ENCODE measurements at regions not wholly inside any gene's neighbourhood (a gene's known extent, or its start where the extent isn't known, plus 50 kb on each side); places are given as distances from the start of the nearest gene placed in this dataset.
A peak's percentile ranks its signal among the peaks of the same experiment; 100 is the strongest.
"Not testable (repeated sequence)": the region's sequence is repeated elsewhere in the genome, so short reads cannot be mapped to it uniquely, and the experiment has no call there.

DNA sequence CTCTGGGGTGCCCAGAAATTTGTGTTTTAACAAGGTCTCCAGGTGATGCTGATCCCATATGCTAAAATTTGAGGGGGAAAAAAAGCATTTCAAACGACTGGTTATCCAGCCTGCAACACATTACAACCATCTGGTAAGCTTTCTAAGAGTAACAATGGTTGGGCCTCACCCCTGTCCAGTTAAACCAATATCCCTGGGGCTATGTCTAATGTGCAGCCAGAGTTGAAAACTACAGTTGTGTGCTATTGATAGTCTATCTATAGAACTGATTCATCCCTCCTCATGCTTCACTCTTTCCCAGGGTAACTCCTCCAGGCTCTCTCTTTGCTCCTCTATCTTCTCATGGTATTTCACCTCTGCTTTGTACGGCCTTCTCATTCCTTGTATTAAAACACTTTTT lies 458.3 kb downstream of the MMUT start:
- intact Hi-C loops (cut with DNase I) = no loop called here
- DNase-seq = no peak

DNA sequence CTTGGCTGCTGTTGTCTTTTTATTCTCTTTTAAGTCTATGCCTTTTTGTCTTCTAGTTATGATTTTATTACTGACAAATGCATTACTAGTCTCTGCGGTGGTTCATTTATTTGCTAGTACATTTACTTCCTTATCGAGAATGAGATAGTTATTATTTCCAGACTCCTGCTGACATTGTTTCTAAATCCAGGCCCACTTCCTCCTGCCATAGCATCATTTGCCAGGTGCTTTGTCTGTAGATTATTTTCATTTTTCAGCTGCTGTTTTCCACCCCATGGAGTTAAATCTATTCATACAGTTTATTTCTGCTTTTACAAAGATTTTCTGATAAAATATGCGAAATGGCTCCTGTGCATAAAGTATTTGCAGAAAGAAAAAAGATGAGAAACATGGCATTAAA lies 459.7 kb downstream of the MMUT start:
- DNase-seq = no peak
- intact Hi-C loops (cut with DNase I) = no loop called here

DNA sequence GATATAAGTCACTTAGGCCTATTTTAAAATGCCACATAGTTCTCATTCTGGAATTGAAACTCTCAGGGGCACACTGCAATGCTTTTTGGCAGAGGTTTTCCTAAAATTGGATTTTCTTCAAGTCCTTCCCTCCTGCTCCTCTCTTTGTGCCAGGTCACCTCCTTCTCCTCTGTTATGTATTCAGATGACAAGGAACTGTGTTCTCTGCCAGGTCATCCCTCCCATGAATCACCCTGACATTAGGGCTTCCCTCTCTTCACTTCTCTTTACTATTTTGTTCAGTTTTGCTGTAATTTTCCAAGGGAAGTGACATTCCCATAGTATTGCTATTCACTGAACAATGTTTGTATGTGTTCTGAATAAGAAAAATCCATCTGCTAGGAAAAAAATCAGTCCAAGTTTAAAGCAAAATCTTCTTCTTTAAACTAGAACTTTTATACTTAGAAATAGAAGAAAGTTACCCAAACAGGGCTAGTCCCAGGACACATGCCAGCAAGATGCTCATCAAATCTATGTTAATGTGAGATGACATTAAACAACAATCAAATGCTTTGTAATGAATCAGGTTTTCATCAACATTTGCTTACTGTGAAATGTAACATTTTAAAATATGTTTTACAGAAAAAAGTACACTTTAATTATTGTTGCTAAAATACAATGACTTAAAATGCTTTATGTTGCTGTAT lies 461.1 kb downstream of the MMUT start:
- no peak for DNase-seq
- intact Hi-C loops (cut with DNase I) = no loop called here

DNA sequence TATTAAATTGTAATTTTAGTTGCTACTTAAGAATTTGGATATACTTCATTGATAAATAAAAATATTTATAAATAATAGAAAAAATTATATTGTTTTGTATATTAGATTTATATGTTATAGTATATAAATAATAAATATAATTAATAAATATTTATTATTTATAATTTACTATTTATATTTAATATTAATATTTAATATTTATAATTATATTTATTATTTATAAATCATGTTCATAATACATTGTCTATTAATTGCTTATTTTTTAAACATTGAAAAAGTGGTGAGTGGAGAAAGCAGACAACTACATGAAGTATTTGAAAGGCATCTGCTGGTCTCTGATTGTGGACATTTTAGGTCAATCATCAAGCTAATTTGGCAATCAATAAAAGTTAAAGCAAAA lies 464.5 kb downstream of the MMUT start:
- intact Hi-C loops (cut with DNase I) = no loop called here
- no peak for DNase-seq

- intact Hi-C loops (cut with DNase I) = no loop called here
- no peak for DNase-seq
Observed at GRCh38 chr6:48996461-48997119, 466.5 kb downstream of the MMUT start.

DNA sequence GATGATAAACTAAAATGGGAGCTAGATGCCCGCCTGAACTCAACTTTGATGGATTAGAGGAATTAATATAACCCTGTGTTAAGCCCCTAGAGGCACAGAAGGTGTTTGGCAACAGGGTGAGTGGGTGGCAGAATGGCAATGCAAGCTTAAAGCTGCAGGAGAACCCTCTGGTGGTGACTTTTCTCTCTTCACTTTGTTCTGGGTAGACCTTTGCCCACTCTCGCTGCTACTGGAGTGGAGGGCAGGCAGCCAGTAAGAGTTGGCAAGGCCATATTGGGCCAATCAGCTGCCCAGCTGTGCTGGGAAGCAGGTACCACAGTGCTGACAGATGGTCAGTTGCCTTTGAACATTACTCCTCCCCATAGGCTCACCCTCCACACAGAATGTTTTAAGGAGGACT lies 468.2 kb downstream of the MMUT start:
- intact Hi-C loops (cut with DNase I) = no loop called here
- DNase-seq = no peak

DNA sequence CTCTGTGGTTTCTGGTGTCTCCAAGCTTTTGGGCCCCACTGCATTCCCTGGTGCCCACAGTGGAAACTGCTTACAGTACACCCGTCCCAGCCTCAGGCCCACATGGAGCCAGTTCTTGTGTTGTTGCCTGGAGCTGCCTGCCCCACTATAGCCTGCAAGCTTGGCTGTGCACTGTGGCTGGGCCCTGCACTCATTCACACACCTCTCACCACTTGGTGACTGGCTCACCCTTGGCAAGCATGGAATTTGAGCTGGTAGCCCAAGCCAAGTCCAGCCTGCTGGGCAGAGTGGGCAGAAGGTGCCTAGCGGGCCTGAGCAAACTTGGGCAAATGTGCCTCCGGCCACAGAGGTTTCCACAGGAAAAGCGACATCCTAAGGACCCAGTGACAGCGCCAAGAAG lies 472.3 kb downstream of the MMUT start:
- intact Hi-C loops (cut with DNase I) = no loop called here
- DNase-seq = no peak

GRCh38 chr6:48986845-48987244 lies 476.2 kb downstream of the MMUT start:
- intact Hi-C loops (cut with DNase I) = no loop called here
- DNase-seq = no peak

DNA sequence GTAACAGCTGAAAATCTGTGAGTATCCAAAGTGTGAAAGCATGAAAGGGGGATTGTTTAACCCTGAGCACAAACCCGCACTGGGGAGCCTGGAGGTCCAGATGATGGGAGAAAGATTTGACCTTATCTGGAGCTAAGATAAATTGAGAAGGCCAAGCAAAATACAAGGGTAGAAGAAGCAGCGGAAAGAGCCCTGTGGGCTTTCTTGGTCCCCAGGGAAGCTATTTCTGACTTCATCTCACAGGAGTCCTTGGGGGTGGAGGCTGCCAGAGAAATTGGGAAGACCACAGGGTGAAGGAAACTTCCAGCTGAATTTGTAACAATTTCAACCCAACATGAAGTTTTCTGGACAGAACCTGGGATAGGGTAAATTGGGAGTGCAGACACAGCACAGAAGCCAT lies 476.9 kb downstream of the MMUT start:
- intact Hi-C loops (cut with DNase I) = no loop called here
- DNase-seq = no peak

DNA sequence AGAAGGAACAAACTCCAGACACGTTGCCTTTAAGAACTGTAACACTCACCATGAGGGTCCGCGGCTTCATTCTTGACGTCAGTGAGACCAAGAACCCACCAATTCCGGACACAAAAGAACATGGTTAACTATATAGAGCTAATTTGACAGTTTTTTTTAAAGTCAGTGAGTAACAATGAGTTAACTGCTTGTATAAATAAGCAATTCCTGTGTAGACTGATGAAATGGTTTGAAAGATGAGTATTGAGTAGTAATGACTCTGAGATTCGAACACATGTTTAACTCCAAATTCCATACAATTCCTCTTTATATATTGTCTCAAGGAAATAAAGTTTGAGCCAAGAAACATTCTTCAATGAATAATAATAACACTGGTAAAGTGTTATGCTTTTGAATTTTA lies 478.0 kb downstream of the MMUT start:
- DNase-seq = no peak
- intact Hi-C loops (cut with DNase I) = no loop called here

- intact Hi-C loops (cut with DNase I) = not testable (repeated sequence)
- DNase-seq = peak in 3 of 10 donors; percentile 66 to 80 (median 75)
Observed at GRCh38 chr6:48983968-48984367, 479.1 kb downstream of the MMUT start.

- DNase-seq = peak in 3 of 10 donors; percentile 66 to 76 (median 75)
- intact Hi-C loops (cut with DNase I) = no loop called here
Observed at GRCh38 chr6:48983377-48983776, 479.7 kb downstream of the MMUT start.

DNA sequence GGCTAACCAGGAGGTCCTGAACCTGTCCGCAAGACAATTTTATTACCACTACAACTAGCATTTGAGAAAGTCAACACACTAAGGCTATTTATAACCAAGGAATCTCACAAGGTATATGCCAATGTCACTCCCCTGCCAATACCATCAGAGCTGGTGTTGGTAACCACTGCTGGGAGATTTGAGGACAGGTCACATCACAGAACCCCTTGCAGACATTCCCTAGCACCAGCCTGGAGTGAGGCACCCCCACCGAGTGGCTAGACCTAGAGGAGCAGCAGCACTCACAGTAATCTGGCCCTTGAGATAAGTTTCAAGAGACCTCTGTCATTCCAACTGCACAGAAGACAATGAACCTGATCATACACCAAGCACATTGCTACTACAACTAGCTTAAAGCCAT lies 483.2 kb downstream of the MMUT start:
- no peak for DNase-seq
- intact Hi-C loops (cut with DNase I) = no loop called here

- intact Hi-C loops (cut with DNase I) = no loop called here
- DNase-seq = peak in 1 of 10 donors; percentile 70
Observed at GRCh38 chr6:48979085-48979484, 484.0 kb downstream of the MMUT start.

- DNase-seq = no peak
- intact Hi-C loops (cut with DNase I) = no loop called here
Observed at GRCh38 chr6:48978016-48978415, 485.0 kb downstream of the MMUT start.

- DNase-seq = no peak
- intact Hi-C loops (cut with DNase I) = no loop called here
Observed at GRCh38 chr6:48977573-48977972, 485.5 kb downstream of the MMUT start.

DNA sequence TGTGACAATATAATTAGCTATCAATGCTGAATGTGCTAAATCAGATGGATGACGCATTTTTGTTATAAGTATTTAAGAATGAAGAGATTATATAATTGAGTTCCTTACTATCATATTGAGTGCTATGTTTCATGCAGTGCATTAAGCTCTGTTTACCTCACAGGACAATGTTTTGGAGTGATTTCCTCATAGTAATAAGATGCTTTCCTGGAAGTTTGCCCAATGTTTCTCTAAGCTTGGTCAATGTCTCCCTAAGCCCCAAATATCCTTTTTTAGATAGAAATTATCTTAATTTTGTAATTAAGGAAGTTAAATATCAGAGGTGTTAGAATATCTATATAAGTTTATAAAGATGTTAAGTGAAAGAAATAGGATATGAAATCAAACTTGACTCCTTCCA lies 489.6 kb downstream of the MMUT start:
- DNase-seq = no peak
- intact Hi-C loops (cut with DNase I) = no loop called here

GRCh38 chr6:48961781-48962415 lies 501.2 kb downstream of the MMUT start:
- DNase-seq = no peak
- intact Hi-C loops (cut with DNase I) = no loop called here

GRCh38 chr6:48959251-48960060 lies 503.6 kb downstream of the MMUT start:
- no peak for DNase-seq
- intact Hi-C loops (cut with DNase I) = no loop called here

DNA sequence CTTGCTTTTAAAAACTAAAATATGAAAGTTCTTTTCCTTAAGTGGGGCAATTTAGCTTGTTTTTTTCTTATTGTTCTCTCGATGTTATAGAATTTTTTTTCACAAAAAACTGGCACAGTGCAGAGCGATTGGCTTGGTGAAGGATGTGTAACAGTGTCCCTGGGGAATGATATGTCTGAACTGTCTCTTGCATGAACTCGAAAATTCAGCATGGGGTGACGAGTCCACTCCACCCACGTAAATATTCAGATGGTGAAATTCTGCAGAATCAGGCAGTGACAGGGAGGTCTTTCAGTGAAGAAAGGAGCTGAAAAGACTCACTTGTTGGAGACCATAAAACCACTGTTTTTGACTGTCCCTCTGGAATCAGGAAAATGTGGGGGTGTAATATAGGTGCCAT lies 505.3 kb downstream of the MMUT start:
- intact Hi-C loops (cut with DNase I) = no loop called here
- peak in 1 of 10 donors; percentile 18 for DNase-seq

DNA sequence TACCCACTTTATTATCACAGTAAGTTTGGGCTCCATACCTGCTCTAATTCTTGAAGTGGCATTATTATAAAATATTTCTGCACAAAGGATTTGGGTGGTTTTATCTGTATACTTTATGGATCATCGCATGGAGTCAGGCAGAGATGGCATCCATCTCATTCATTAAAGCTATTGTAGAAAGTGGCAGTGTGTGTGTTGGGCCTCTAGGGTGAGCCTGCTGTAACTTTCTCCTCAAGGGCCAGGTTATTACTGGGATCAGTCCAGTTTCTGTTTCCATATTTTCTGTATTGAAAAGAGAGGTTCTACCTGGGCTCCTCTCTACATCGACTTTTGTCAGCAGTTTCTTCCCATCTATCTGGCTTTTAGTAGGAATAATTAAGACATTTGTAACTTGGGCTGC lies 511.1 kb downstream of the MMUT start:
- DNase-seq = no peak
- intact Hi-C loops (cut with DNase I) = no loop called here
